ENCODE measurements at regions not wholly inside any gene's neighbourhood (a gene's known extent, or its start where the extent isn't known, plus 50 kb on each side); places are given as distances from the start of the nearest gene placed in this dataset.

- TF ChIP-seq, protein P1, sequence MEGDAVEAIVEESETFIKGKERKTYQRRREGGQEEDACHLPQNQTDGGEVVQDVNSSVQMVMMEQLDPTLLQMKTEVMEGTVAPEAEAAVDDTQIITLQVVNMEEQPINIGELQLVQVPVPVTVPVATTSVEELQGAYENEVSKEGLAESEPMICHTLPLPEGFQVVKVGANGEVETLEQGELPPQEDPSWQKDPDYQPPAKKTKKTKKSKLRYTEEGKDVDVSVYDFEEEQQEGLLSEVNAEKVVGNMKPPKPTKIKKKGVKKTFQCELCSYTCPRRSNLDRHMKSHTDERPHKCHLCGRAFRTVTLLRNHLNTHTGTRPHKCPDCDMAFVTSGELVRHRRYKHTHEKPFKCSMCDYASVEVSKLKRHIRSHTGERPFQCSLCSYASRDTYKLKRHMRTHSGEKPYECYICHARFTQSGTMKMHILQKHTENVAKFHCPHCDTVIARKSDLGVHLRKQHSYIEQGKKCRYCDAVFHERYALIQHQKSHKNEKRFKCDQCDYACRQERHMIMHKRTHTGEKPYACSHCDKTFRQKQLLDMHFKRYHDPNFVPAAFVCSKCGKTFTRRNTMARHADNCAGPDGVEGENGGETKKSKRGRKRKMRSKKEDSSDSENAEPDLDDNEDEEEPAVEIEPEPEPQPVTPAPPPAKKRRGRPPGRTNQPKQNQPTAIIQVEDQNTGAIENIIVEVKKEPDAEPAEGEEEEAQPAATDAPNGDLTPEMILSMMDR (conservative IDR thresholded peaks at IDR 0.05; ENCODE audit: low read length) = no peak
- no peak for TF ChIP-seq EZH2phosphoT487 (IDR thresholded peaks at IDR 0.05; ENCODE audit: borderline replicate concordance)
Observed at GRCh38 chr1:55641947-55642346, 426.8 kb upstream of the USP24 start.

All from Loucy (cell line).